IMR-90 (cell line): ENCODE measurements at regions not wholly inside any gene's neighbourhood (a gene's known extent, or its start where the extent isn't known, plus 50 kb on each side); places are given as distances from the start of the nearest gene placed in this dataset.

Experiments
- CEBPB ChIP-seq: IDR thresholded peaks from 2 replicates; pipeline ENCODE4 v1.6.1; 2012; ENCODE audit warnings: low read depth, low read length, improper control_type of control experiment
- MAZ ChIP-seq: IDR thresholded peaks from 2 replicates; pipeline ENCODE4 v1.6.1; 2012; ENCODE audit warnings: low read depth, mild to moderate bottlenecking, low read length, improper control_type of control experiment, moderate library complexity, borderline replicate concordance
- MXI1 ChIP-seq: IDR thresholded peaks from 2 replicates; pipeline ENCODE4 v1.6.1; 2012; ENCODE audit warnings: low read depth, mild to moderate bottlenecking, low read length, moderate library complexity, borderline replicate concordance
- NFE2L2 ChIP-seq: fragments of 150-350 bp; IDR thresholded peaks from 2 replicates; pipeline ENCODE4 v1.6.1; 2016; ENCODE audit warnings: low read depth, mild to moderate bottlenecking, low read length
- POLR2A ChIP-seq: IDR thresholded peaks from 2 replicates; pipeline ENCODE4 v1.6.1; 2012; ENCODE audit warnings: mild to moderate bottlenecking, low read depth, low read length
- TF ChIP-seq, protein P1 (sequence below): conservative IDR thresholded peaks from 2 replicates; pipeline ENCODE4 v1.5.1; 2012; ENCODE audit warnings: mild to moderate bottlenecking, low read depth, low read length, improper control_type of control experiment

DNA sequence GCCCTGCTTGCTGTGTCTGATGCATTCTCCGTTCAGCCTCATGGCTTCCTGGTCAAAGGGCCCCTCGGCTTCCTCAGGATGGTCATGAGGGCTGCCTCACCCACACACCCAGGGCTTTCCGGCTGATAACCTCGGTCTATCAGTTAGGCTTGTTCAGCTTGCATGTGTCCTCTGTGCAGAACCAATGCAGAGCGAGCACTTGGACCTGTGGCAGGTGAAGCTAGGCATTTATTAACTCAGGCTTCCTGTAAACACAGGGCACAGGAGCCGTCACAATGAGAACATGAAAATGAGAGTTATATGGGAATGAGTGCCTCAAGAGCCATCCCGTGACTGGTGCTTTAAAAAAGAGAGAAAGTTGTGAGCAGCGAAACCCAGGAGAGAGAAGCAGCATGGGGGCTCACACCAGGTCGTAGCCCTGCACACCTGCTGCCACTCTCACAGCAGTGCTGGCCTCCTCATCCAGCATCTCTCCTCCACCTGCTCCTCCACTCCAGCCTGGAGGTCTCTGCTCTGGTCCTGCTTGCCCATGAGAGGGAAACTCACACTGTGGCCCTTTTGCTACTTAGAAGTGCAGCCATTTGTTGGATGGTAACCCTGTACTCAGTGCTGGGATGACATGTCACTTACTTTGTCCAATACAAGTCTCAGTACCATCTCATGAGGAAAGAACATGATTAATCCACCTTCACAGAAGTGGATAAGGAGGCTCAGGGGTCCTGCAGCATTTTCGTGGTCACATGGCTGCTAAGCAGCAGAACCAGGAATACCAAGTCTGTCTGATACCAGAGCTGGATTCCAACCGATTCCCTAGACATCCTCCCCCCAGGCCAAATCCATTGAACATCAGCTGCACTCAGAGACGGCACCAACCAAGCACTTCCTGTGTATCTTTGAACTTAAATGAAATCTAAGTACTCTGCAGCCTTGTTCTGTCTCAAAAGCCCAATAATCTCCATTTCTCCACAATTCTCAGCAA lies 50.5 kb upstream of the IRS2 start:
- TF ChIP-seq NFE2L2 (no peak), POLR2A (no peak), CEBPB (no peak), MAZ (no peak), MXI1 (no peak)
- TF ChIP-seq, protein P1, sequence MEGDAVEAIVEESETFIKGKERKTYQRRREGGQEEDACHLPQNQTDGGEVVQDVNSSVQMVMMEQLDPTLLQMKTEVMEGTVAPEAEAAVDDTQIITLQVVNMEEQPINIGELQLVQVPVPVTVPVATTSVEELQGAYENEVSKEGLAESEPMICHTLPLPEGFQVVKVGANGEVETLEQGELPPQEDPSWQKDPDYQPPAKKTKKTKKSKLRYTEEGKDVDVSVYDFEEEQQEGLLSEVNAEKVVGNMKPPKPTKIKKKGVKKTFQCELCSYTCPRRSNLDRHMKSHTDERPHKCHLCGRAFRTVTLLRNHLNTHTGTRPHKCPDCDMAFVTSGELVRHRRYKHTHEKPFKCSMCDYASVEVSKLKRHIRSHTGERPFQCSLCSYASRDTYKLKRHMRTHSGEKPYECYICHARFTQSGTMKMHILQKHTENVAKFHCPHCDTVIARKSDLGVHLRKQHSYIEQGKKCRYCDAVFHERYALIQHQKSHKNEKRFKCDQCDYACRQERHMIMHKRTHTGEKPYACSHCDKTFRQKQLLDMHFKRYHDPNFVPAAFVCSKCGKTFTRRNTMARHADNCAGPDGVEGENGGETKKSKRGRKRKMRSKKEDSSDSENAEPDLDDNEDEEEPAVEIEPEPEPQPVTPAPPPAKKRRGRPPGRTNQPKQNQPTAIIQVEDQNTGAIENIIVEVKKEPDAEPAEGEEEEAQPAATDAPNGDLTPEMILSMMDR, result no peak
